Gastroesophageal sphincter (tissue), 3 donors: ENCODE measurements at regions not wholly inside any gene's neighbourhood (a gene's known extent, or its start where the extent isn't known, plus 50 kb on each side); places are given as distances from the start of the nearest gene placed in this dataset.

ENCODE experiments used
- EP300 ChIP-seq: sonication (generic); formaldehyde crosslinking; IDR thresholded peaks from one replicate; pipeline ENCODE4 v1.6.1; 2017; ENCODE audit warnings: antibody characterized with exemption, mild to moderate bottlenecking
- POLR2A ChIP-seq, 2 donors: fragments of 450-650 bp; IDR thresholded peaks; one replicate each; pipeline ENCODE4 v1.6.1; 2017; ENCODE audit warnings: antibody characterized with exemption in 2 of 2, mild to moderate bottlenecking in 2 of 2, moderate library complexity in 1 of 2
- POLR2AphosphoS5 ChIP-seq: sonication (generic); formaldehyde crosslinking; IDR thresholded peaks from one replicate; pipeline ENCODE4 v1.6.1; 2017; ENCODE audit warnings: antibody characterized with exemption
- TF ChIP-seq, protein P1 (sequence below), 4 experiments: fragments of 200-600 bp in 2 of 4; fragments of 450-650 bp in 2 of 4; sonication (generic) in 1 of 4; IDR thresholded peaks; one replicate each; pipeline ENCODE4 v1.5.1; 2017 to 2019; ENCODE audit warnings: antibody characterized with exemption in 4 of 4, mild to moderate bottlenecking in 2 of 4, moderate library complexity in 2 of 4

DNA sequence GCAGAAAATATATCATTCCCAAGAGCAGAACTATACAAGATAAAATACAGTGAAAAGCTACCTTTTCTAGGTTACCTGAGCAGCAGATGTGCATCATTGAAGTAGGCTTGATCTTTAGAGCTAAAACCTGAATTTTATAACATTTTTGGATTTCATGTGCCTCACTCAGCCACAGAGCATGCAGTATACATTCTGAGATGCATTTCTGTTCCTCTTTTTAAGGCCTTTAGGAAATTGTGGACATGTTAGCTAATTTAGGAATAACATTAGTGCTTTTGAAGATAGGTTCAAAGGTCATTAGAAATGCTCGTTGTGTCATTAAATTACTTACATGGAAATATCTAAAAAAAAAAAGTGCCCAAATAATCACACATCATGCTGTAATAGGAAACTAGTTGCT, 230.6 kb upstream of the PDGFD start:
- TF ChIP-seq, protein P1, sequence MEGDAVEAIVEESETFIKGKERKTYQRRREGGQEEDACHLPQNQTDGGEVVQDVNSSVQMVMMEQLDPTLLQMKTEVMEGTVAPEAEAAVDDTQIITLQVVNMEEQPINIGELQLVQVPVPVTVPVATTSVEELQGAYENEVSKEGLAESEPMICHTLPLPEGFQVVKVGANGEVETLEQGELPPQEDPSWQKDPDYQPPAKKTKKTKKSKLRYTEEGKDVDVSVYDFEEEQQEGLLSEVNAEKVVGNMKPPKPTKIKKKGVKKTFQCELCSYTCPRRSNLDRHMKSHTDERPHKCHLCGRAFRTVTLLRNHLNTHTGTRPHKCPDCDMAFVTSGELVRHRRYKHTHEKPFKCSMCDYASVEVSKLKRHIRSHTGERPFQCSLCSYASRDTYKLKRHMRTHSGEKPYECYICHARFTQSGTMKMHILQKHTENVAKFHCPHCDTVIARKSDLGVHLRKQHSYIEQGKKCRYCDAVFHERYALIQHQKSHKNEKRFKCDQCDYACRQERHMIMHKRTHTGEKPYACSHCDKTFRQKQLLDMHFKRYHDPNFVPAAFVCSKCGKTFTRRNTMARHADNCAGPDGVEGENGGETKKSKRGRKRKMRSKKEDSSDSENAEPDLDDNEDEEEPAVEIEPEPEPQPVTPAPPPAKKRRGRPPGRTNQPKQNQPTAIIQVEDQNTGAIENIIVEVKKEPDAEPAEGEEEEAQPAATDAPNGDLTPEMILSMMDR (IDR thresholded peaks at IDR 0.05) = no peak
- TF ChIP-seq POLR2AphosphoS5 = no peak
- TF ChIP-seq POLR2A (IDR thresholded peaks at IDR 0.05) = no peak
- no peak for TF ChIP-seq EP300
